ENCODE measurements at regions not wholly inside any gene's neighbourhood (a gene's known extent, or its start where the extent isn't known, plus 50 kb on each side); places are given as distances from the start of the nearest gene placed in this dataset.

DNA sequence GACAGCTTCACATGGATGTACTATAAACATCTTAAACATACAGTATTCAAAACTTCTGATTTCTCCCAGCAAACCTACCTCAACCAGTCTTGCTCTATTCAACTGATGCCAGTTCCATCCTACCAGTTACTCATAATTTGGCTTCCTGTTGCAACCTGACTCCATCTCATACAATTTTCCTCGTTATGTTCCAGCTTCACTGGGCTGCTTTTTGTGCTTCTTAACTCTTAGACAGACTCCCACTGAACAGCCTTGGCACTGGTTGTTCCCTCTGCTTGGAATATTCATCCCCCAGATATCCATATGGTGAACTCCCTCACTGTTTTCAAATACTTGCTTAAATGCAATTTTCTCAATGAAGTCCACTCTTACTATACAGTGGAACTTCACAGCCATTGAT lies 249.2 kb downstream of the AEBP2 start:
- TF ChIP-seq, protein P1, sequence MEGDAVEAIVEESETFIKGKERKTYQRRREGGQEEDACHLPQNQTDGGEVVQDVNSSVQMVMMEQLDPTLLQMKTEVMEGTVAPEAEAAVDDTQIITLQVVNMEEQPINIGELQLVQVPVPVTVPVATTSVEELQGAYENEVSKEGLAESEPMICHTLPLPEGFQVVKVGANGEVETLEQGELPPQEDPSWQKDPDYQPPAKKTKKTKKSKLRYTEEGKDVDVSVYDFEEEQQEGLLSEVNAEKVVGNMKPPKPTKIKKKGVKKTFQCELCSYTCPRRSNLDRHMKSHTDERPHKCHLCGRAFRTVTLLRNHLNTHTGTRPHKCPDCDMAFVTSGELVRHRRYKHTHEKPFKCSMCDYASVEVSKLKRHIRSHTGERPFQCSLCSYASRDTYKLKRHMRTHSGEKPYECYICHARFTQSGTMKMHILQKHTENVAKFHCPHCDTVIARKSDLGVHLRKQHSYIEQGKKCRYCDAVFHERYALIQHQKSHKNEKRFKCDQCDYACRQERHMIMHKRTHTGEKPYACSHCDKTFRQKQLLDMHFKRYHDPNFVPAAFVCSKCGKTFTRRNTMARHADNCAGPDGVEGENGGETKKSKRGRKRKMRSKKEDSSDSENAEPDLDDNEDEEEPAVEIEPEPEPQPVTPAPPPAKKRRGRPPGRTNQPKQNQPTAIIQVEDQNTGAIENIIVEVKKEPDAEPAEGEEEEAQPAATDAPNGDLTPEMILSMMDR (IDR thresholded peaks at IDR 0.05), result no peak
- TF ChIP-seq POLR2AphosphoS5 (IDR thresholded peaks at IDR 0.05; ENCODE audit: low read depth, low read length), result no peak
- TF ChIP-seq, protein P2, sequence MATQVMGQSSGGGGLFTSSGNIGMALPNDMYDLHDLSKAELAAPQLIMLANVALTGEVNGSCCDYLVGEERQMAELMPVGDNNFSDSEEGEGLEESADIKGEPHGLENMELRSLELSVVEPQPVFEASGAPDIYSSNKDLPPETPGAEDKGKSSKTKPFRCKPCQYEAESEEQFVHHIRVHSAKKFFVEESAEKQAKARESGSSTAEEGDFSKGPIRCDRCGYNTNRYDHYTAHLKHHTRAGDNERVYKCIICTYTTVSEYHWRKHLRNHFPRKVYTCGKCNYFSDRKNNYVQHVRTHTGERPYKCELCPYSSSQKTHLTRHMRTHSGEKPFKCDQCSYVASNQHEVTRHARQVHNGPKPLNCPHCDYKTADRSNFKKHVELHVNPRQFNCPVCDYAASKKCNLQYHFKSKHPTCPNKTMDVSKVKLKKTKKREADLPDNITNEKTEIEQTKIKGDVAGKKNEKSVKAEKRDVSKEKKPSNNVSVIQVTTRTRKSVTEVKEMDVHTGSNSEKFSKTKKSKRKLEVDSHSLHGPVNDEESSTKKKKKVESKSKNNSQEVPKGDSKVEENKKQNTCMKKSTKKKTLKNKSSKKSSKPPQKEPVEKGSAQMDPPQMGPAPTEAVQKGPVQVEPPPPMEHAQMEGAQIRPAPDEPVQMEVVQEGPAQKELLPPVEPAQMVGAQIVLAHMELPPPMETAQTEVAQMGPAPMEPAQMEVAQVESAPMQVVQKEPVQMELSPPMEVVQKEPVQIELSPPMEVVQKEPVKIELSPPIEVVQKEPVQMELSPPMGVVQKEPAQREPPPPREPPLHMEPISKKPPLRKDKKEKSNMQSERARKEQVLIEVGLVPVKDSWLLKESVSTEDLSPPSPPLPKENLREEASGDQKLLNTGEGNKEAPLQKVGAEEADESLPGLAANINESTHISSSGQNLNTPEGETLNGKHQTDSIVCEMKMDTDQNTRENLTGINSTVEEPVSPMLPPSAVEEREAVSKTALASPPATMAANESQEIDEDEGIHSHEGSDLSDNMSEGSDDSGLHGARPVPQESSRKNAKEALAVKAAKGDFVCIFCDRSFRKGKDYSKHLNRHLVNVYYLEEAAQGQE (IDR thresholded peaks at IDR 0.05; ENCODE audit: insufficient read depth in 1 of 2, low read depth in 2 of 2, low read length in 1 of 2), result no peak
- no peak for TF ChIP-seq SIN3A (IDR thresholded peaks at IDR 0.05; ENCODE audit: borderline replicate concordance, insufficient read depth, low read depth, low read length)
- no peak for TF ChIP-seq TCF7L2 (IDR thresholded peaks at IDR 0.05; ENCODE audit: low read depth, low read length)
